ENCODE measurements at regions not wholly inside any gene's neighbourhood (a gene's known extent, or its start where the extent isn't known, plus 50 kb on each side); places are given as distances from the start of the nearest gene placed in this dataset.

- TF ChIP-seq SIN3A (IDR thresholded peaks at IDR 0.05; ENCODE audit: low read depth) (no peak), POLR2AphosphoS5 (IDR thresholded peaks at IDR 0.05; ENCODE audit: low read depth, low read length) (no peak), TCF7L2 (IDR thresholded peaks at IDR 0.05; ENCODE audit: borderline replicate concordance, extremely low read depth, insufficient read depth, insufficient read length) (no peak), EZH2 (IDR thresholded peaks at IDR 0.05) (no peak), CTCF (IDR thresholded peaks at IDR 0.05 in 2 of 3, conservative IDR thresholded peaks at IDR 0.05 in 1 of 3; ENCODE audit: borderline replicate concordance in 1 of 3, insufficient read depth in 1 of 3, low read depth in 2 of 3, low read length in 2 of 3) (no peak), POLR2A (IDR thresholded peaks at IDR 0.05; ENCODE audit: borderline replicate concordance, extremely low read depth, insufficient read depth, insufficient read length) (no peak), RAD21 (IDR thresholded peaks at IDR 0.05; ENCODE audit: low read depth) (no peak), REST (IDR thresholded peaks at IDR 0.05; ENCODE audit: low read depth) (no peak), EZH2phosphoT487 (IDR thresholded peaks at IDR 0.05; ENCODE audit: borderline replicate concordance) (no peak), ATF3 (IDR thresholded peaks at IDR 0.05) (no peak), JUND (IDR thresholded peaks at IDR 0.05) (no peak), ELF1 (IDR thresholded peaks at IDR 0.05; ENCODE audit: borderline replicate concordance, low read depth) (no peak), FOSL1 (IDR thresholded peaks at IDR 0.05; ENCODE audit: low read depth) (no peak)
These were observed 84.9 kb upstream of the SKAP2 start for GRCh38 chr7:26949319-26949718.

Data from HCT116 (cell line).